ENCODE measurements at regions not wholly inside any gene's neighbourhood (a gene's known extent, or its start where the extent isn't known, plus 50 kb on each side); places are given as distances from the start of the nearest gene placed in this dataset.

- H3K36me3 ChIP-seq (ENCODE audit: insufficient read depth, low read length): no peaks in the 10 kb centered on the region
- no peaks in the 10 kb centered on the region for H3K9me3 ChIP-seq (ENCODE audit: insufficient read depth, low read depth, low read length)
- no peaks in the 10 kb centered on the region for H3F3A ChIP-seq (ENCODE audit: low read depth)
- no peak overlapping the region for H3K4me2 ChIP-seq (ENCODE audit: low read depth, low read length, poor library complexity, severe bottlenecking)
- H3K79me2 ChIP-seq (ENCODE audit: insufficient read depth, low read length): no peaks in the 10 kb centered on the region
- no peak overlapping the region for H2AFZ ChIP-seq (ENCODE audit: low read length)
- no peaks in the 10 kb centered on the region for H4K20me1 ChIP-seq (ENCODE audit: insufficient read depth, low read length, poor library complexity, severe bottlenecking)
- no peaks in the 10 kb centered on the region for H3K27me3 ChIP-seq (ENCODE audit: insufficient read depth, low read length, poor library complexity, severe bottlenecking)
- H3K9me2 ChIP-seq (replicated peaks; ENCODE audit: low read depth, low read length): no peaks in the 10 kb centered on the region
- no peaks in the 10 kb centered on the region for H3K4me1 ChIP-seq (ENCODE audit: insufficient read depth, low read length, poor library complexity, severe bottlenecking)
- TF ChIP-seq, protein P1, sequence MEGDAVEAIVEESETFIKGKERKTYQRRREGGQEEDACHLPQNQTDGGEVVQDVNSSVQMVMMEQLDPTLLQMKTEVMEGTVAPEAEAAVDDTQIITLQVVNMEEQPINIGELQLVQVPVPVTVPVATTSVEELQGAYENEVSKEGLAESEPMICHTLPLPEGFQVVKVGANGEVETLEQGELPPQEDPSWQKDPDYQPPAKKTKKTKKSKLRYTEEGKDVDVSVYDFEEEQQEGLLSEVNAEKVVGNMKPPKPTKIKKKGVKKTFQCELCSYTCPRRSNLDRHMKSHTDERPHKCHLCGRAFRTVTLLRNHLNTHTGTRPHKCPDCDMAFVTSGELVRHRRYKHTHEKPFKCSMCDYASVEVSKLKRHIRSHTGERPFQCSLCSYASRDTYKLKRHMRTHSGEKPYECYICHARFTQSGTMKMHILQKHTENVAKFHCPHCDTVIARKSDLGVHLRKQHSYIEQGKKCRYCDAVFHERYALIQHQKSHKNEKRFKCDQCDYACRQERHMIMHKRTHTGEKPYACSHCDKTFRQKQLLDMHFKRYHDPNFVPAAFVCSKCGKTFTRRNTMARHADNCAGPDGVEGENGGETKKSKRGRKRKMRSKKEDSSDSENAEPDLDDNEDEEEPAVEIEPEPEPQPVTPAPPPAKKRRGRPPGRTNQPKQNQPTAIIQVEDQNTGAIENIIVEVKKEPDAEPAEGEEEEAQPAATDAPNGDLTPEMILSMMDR (conservative IDR thresholded peaks at IDR 0.05; ENCODE audit: low read length): no peak
- no peak for TF ChIP-seq EZH2phosphoT487 (IDR thresholded peaks at IDR 0.05; ENCODE audit: borderline replicate concordance)
- H3K9ac ChIP-seq (ENCODE audit: low read depth, low read length, poor library complexity, severe bottlenecking): no peak overlapping the region
- no peak overlapping the region for H3K4me3 ChIP-seq (ENCODE audit: low read length, poor library complexity, severe bottlenecking)
Observed at GRCh38 chr1:230549625-230550024, 92.7 kb upstream of the COG2 start.

- no peaks in the 10 kb centered on the region for H4K20me1 ChIP-seq (ENCODE audit: insufficient read depth, low read length, poor library complexity, severe bottlenecking)
- TF ChIP-seq EZH2phosphoT487 (IDR thresholded peaks at IDR 0.05; ENCODE audit: borderline replicate concordance): no peak
- TF ChIP-seq, protein P1 (conservative IDR thresholded peaks at IDR 0.05; ENCODE audit: low read length): no peak
- H3K79me2 ChIP-seq (ENCODE audit: insufficient read depth, low read length): no peaks in the 10 kb centered on the region
- no peaks in the 10 kb centered on the region for H3K27me3 ChIP-seq (ENCODE audit: insufficient read depth, low read length, poor library complexity, severe bottlenecking)
- H3K4me2 ChIP-seq (ENCODE audit: low read depth, low read length, poor library complexity, severe bottlenecking): no peak overlapping the region
- no peak overlapping the region for H3K9ac ChIP-seq (ENCODE audit: low read depth, low read length, poor library complexity, severe bottlenecking)
- H3K4me1 ChIP-seq (ENCODE audit: insufficient read depth, low read length, poor library complexity, severe bottlenecking): no peaks in the 10 kb centered on the region
- no peaks in the 10 kb centered on the region for H3K9me2 ChIP-seq (replicated peaks; ENCODE audit: low read depth, low read length)
- no peak overlapping the region for H3K4me3 ChIP-seq (ENCODE audit: low read length, poor library complexity, severe bottlenecking)
- H3K36me3 ChIP-seq (ENCODE audit: insufficient read depth, low read length): no peaks in the 10 kb centered on the region
- H2AFZ ChIP-seq (ENCODE audit: low read length): no peak overlapping the region
- H3K9me3 ChIP-seq (ENCODE audit: insufficient read depth, low read depth, low read length): no peaks in the 10 kb centered on the region
- no peaks in the 10 kb centered on the region for H3F3A ChIP-seq (ENCODE audit: low read depth)
Observed at GRCh38 chr1:230548997-230549396, 93.3 kb upstream of the COG2 start.

- Histone ChIP-seq H3K36me3 (ENCODE audit: insufficient read depth, low read length) (no peaks in the 10 kb centered on the region), H3K9me2 (replicated peaks; ENCODE audit: low read depth, low read length) (no peaks in the 10 kb centered on the region), H3K4me3 (ENCODE audit: low read length, poor library complexity, severe bottlenecking) (no peak overlapping the region), H4K20me1 (ENCODE audit: insufficient read depth, low read length, poor library complexity, severe bottlenecking) (no peaks in the 10 kb centered on the region), H3K9ac (ENCODE audit: low read depth, low read length, poor library complexity, severe bottlenecking) (no peak overlapping the region), H3K79me2 (ENCODE audit: insufficient read depth, low read length) (no peaks in the 10 kb centered on the region), H3K27me3 (ENCODE audit: insufficient read depth, low read length, poor library complexity, severe bottlenecking) (no peaks in the 10 kb centered on the region), H2AFZ (ENCODE audit: low read length) (no peak overlapping the region), H3K4me1 (ENCODE audit: insufficient read depth, low read length, poor library complexity, severe bottlenecking) (no peaks in the 10 kb centered on the region), H3K9me3 (ENCODE audit: insufficient read depth, low read depth, low read length) (no peaks in the 10 kb centered on the region), H3F3A (ENCODE audit: low read depth) (no peaks in the 10 kb centered on the region), H3K4me2 (ENCODE audit: low read depth, low read length, poor library complexity, severe bottlenecking) (no peak overlapping the region)
- TF ChIP-seq EZH2phosphoT487 (IDR thresholded peaks at IDR 0.05; ENCODE audit: borderline replicate concordance): no peak
- TF ChIP-seq, protein P1 (conservative IDR thresholded peaks at IDR 0.05; ENCODE audit: low read length): no peak
Observed at GRCh38 chr1:230548357-230548756, 93.9 kb upstream of the COG2 start.

Data from Loucy (cell line).